HL-60/S4 treated with retinoic acid at 250 ng/mL for 4 days and 3 days (cell line): ENCODE measurements at regions not wholly inside any gene's neighbourhood (a gene's known extent, or its start where the extent isn't known, plus 50 kb on each side); places are given as distances from the start of the nearest gene placed in this dataset.

Experiments used
- in situ Hi-C: fragments of 300-500 bp; cut with MboI; formaldehyde crosslinking; loops from 2 replicates; pipeline ENCODE4 v1.7.0; 2022; ENCODE audit warnings: low sequenced_read_pairs

DNA sequence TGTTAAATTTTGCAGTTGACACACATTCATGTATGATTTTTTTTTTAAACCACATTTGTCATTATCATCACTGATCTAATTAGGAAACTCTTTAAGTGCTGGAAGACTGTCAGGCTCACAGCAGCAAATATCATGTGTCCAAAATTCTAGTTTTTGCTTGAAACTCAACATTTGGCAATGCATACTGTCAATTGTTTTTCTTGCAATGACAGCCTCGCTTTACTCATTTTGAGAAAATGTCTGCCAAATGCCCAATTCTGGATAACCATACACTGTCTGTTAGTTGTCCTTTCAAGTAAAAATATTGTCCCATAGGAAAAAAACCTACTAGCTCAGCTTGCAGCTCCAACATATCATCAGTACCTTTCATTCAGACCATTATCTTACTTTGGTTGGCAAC is 523.9 kb upstream of the ARGLU1 start:
- in situ Hi-C loops, result loop anchor here (25.0 kb wide), 1 partner anchor 105 kb away; no protein-coding TSS in a partner anchor

DNA sequence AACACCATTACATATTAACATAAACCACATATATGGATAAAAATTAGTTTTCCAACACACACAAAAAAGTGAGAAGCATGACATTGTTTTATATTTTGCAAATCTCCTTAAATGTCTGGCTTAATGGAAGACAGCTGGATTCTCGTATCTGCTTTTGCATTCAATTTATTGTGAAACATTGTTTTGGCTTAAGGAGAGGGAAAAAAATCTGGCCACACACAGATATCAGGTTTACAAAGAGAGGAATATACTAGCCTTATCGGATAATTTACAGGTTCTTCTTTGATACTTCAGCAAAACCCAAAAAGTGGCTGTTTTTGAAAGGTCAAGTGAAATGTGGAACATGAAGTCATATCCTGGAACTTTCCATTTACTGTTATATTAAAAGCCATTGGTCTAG is 523.5 kb upstream of the ARGLU1 start:
- in situ Hi-C loops, result loop anchor here (25.0 kb wide), 1 partner anchor 104 kb away; no protein-coding TSS in a partner anchor

GRCh38 chr13:107088061-107088460 is 520.1 kb upstream of the ARGLU1 start:
- in situ Hi-C loops, result loop anchor here (25.0 kb wide), 1 partner anchor 101 kb away; no protein-coding TSS in a partner anchor

DNA sequence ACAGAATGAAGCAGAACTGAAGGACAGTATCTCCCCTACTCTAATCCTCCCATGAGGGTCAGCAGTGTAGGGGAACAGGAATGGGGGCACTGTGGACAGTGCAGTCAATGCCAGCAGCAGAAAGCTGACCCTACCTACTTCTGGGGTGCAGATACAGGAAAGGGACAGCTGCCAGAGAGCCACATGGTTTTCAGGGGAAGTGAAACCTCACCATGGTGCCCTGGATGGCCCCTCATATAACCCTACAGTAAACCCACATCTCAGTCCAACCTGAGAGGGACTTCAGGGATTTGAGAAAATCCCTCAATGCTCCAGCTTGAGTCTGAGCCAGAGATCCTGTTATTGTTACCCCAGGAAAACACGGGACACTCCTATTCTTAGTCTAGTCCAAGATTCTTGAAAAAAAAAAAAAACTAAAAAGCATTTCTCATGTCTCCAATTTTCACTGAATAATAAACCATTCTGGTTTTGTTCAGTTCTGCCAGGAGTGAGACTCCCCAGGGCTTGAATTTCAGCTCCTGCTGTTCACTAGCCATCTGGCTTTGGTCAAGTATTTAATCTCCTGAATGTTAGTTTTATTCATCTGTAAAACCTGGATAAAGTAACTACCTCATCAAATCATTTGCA is 511.6 kb upstream of the ARGLU1 start:
- in situ Hi-C loops, result loop anchor here (25.0 kb wide), 1 partner anchor 92 kb away; no protein-coding TSS in a partner anchor

DNA sequence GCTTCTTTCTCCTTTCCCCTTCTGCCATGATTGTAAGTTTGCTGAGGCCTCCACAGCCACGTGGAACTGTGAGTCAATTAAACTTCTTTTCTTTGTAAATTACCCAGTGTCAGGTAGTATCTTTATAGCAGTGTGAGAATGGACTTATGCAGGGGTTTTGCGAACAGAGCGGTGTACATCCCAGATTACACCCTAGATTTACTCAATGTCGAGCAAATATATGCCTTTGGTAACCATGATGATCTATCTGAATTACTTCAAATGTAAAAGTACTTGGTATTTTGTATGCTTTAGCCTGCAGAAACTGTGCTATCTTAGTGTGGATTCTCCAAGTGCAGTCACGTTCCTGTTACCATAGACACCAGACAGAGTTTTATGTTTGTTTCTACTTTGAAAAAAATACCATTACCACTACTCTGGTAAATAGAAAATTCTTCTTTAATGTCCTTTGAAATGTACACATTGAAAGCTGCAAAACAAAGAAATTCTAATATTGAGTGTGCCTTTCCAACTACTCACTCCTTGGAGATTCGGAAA is 510.4 kb upstream of the ARGLU1 start:
- in situ Hi-C loops, result loop anchor here (25.0 kb wide), 1 partner anchor 91 kb away; no protein-coding TSS in a partner anchor

DNA sequence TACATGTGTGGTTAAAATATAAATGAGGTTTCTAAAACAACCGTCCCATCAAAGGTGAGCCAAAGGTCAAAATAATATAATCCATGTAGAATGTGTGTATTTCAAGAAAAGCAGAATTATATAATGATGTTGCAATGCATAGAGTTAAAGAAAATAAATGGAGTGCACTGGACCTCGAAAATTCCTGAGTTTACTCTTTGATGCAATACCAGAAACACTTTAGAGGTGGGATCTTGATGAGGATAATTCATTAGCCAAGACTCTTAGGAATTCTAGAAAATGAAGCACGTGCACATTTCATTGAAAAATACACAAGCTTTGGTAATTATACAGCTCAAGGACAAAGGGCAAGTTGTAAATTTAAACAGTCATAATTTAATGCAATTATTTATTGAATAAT is 508.9 kb upstream of the ARGLU1 start:
- in situ Hi-C loops, result loop anchor here (25.0 kb wide), 1 partner anchor 90 kb away; no protein-coding TSS in a partner anchor

- in situ Hi-C loops, result loop anchor here (25.0 kb wide), 1 partner anchor 88 kb away; no protein-coding TSS in a partner anchor
These were observed 507.6 kb upstream of the ARGLU1 start for GRCh38 chr13:107075576-107075975.

GRCh38 chr13:107070792-107071191 is 502.9 kb upstream of the ARGLU1 start:
- in situ Hi-C loops, result no loop called here

DNA sequence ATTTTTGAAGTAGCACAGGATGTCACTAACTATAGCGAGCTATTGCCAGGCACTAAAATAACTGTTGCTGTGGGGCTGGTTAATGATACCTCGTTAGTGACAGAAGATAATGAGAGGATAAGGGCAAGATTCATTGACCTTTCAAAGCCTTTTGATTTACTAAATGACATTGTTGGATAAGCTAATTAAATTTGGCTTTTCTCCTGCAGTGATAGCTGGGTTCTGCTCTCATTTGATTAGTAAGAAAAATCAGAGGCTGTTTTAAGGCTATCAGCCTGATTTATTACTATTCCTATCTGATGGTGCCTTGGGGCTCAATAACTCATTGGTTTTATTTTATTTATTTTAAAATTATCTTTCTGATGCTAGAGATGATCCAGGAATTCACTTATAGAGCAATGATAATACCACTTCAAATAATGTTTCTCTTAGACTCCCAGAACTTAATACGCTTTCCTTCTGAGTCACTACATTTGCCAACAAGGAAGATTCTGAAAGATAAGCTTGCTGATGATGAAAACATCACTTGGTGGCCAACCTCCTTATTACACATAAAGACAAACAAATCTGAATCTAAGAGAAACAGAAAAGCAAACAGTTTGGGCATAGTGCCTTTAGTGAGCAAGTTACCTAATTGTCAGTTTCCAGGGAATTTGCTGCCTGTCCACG is 501.3 kb upstream of the ARGLU1 start:
- in situ Hi-C loops, result no loop called here

DNA sequence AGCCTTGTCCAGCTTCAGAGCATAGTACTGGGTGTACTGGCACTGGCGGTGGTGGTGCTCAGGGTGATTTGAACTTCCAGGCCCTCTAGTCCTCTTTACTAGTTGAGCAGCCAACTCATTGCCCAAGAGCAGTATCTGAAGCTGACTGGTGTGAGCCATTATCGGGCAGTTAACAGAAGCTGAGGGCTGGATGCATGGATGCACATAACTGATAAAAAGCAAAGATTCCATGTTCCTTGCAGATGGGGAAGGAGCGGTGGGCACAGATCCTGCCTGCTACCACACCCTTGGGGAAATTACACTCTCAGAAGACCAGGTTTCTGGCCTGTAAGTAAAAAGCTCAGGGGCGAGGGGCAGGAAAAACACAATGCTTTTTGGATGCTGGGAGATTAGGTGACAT is 499.4 kb upstream of the ARGLU1 start:
- in situ Hi-C loops, result no loop called here

DNA sequence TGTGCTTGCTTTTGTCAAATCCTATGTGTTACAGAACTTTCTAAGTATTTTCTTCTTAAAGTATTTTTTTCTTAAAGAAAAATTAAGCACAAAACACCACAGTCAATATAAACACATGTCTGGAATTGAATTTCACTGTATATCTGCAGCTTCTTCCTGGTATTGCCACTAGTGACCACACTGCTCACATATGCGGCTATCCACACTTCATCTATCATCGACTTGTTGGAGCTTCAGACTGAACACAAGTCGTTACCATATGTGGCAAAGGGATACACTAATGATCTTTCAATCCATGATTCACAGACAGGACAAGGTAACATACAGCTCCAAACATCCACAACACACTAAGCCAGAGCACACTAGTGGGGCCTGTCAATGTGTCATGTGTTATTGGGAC is 498.4 kb upstream of the ARGLU1 start:
- in situ Hi-C loops, result no loop called here

DNA sequence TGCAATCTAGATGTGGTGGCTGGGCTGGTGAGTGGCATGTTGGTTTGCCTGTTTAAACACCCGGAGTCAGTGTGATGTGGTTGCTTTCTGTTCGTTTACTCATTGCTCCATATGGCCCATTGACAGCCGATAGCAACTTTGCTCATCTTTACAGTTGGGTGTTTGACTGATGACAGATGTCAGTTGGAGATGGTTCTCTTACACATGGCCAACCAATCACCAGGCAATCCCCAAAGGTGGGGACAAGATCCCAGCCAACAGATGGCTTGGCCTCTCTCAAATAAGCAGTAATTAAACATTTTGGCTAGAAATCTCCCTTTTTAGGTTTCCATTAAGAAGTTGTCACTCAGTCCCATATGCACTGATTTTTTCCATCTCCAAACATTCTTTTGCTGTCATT is 497.1 kb upstream of the ARGLU1 start:
- in situ Hi-C loops, result no loop called here

DNA sequence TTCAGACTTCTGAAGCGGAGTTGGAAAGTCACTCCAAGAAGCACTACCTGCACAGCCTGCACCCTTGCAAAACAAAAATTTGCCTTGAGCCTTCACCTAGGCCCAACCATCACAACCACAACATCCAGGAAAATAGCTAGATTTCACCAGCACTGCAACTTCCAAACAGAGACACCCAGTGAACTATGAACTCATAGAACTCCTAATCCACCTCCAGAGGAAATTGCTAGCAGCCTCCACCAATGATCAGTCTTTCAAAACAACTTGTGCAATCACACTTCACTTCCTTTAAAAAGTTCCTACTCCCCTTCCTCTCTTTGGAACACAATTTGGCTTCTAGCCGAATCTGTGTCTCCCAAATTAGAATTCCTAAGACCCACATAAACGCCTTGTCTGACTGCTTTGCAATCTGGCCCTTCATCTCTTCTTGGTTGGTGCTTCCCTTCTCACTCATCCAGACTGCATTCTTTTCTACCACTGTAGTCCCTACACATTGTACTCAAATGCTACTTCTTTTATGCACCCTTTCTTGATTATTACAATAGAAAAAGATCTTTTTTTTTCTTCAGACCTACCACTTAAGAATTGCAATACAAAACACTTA is 489.2 kb upstream of the ARGLU1 start:
- in situ Hi-C loops, result no loop called here

GRCh38 chr13:107043021-107043956 is 475.4 kb upstream of the ARGLU1 start:
- in situ Hi-C loops, result no loop called here

DNA sequence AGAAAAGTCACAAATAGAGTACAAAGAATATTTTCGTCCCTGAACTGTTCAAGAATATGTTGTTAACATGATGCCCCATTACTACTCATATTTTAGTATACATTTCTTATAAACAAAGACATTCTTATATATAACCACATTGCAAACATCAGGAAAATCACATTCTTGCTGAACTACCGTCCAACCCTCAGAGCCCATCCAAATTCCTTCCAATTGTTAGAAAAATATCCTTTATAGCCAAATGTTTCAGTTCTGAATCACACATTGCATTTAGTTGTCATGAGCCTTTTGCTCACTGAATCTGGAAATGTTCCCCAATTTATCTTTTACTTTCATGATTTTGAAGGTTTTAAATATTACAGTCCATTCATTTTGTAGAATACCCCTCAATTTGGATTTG is 467.8 kb upstream of the ARGLU1 start:
- in situ Hi-C loops, result no loop called here

DNA sequence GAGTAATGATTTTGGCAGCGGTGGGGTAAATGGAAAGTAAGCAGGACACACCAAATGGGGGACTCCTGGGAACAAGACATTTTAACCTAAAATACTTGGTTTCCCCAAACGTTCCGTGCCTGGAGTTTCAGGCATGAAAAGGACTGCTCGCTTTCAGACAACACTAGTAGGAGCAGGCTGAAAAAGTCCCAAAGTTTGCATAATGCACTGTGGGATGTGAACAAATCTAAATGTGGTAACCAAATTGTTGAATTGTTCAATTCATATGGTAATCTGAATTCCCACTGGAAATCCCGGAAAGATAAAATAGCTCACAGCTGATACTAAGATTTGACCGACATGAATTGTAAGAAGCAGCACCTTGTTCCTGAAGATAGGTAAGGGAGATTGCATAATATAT is 467.2 kb upstream of the ARGLU1 start:
- in situ Hi-C loops, result no loop called here

- in situ Hi-C loops, result no loop called here
These were observed 466.4 kb upstream of the ARGLU1 start for GRCh38 chr13:107034236-107034872.

DNA sequence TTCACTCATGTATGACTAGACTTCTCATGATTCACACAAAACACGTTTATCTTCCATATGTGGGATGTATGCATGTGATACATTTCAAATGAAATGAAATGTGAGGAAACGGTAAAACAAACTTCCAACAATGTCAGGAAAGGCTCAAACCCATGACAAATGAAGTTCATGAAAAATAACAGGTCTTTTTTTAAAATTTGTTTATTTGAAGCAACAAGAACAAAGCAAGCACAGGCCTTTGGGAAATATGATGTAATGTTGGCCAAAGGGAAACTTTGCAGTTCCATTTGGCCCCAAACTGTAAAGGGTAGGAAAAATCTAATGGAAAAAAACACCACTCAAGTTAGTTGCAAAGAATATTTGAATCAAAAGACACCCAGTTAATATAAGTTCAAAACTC is 463.8 kb upstream of the ARGLU1 start:
- in situ Hi-C loops, result no loop called here

GRCh38 chr13:107028751-107029150 is 460.8 kb upstream of the ARGLU1 start:
- in situ Hi-C loops, result no loop called here

DNA sequence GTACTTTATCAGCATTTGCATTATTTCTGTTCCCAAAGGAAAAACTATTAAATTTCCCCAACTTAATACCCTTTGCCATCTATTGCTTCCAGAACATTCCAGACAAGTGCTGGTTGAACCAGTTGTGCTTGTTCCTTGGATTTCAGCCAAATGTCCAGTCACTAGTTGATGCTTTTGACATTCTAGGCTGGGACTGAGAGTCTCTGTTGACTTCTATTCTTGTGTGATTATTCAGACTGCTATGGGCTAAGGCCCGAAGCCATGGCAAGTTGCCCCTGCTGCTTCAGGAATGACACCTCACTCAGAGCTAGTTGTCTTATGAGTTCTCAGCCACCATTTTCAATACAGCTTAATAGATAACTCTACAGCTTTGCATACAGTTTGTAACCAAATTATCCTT is 458.1 kb upstream of the ARGLU1 start:
- in situ Hi-C loops, result no loop called here
